GM12864 (cell line): ENCODE measurements at regions not wholly inside any gene's neighbourhood (a gene's known extent, or its start where the extent isn't known, plus 50 kb on each side); places are given as distances from the start of the nearest gene placed in this dataset.

ENCODE experiments used
- DNase-seq: peaks from one replicate; pipeline ENCODE4 v3.0.0-alpha.2; 2011; ENCODE audit warnings: low read depth
- H3K4me3 ChIP-seq: 2 replicates; pipeline ENCODE4 v1.5.1; 2011; ENCODE audit warnings: mild to moderate bottlenecking, low read depth, low read length, control low read depth
- TF ChIP-seq, protein P1 (sequence below): IDR thresholded peaks from 2 replicates; pipeline ENCODE4 v1.5.1; 2011; ENCODE audit warnings: low read depth, mild to moderate bottlenecking, moderate library complexity, low read length, control low read depth, inconsistent platforms; ENCODE audit errors: missing control alignments

DNA sequence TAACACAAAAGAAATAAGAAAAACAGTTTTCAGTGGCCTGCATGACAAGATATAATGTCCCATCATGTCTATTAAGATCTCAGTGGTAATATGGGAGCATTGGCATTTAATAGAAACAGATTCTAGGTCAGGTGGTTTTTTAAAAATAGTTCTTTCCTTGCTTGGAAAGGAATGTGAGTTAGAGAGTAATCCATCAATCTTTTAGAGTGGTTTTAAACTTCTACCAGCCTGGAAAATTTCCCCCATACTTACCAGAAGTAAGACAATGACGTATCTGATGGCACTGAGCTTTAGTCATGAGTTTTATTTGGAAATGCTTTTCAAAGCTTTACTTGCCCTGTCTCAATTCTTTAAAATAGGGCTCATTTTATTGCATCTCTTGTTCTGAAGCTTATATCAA is 441.7 kb upstream of the SMIM21 start:
- TF ChIP-seq, protein P1, sequence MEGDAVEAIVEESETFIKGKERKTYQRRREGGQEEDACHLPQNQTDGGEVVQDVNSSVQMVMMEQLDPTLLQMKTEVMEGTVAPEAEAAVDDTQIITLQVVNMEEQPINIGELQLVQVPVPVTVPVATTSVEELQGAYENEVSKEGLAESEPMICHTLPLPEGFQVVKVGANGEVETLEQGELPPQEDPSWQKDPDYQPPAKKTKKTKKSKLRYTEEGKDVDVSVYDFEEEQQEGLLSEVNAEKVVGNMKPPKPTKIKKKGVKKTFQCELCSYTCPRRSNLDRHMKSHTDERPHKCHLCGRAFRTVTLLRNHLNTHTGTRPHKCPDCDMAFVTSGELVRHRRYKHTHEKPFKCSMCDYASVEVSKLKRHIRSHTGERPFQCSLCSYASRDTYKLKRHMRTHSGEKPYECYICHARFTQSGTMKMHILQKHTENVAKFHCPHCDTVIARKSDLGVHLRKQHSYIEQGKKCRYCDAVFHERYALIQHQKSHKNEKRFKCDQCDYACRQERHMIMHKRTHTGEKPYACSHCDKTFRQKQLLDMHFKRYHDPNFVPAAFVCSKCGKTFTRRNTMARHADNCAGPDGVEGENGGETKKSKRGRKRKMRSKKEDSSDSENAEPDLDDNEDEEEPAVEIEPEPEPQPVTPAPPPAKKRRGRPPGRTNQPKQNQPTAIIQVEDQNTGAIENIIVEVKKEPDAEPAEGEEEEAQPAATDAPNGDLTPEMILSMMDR = no peak
- no peak for DNase-seq
- H3K4me3 ChIP-seq = no peak overlapping the region

DNA sequence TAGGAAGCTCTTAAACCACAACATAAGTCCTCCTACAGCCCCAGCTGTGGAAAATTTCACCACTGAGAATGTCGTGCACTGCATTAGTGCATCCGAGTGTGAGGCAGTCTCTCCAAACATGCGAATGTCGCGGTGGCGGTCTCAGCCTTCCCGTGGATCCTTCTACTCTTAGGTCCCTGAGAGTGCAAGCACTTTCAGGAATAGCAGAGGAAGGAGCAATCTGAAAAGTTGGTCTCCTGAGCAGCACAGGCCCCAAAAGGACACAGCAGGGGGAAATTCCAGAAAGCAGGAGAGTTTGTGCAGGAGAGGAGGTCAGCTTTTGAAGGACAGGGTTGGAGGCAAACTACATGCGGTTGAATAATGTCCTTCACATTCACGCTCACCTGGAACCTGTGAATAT is 440.5 kb upstream of the SMIM21 start:
- no peak overlapping the region for H3K4me3 ChIP-seq
- DNase-seq = no peak
- TF ChIP-seq, protein P1 = no peak

DNA sequence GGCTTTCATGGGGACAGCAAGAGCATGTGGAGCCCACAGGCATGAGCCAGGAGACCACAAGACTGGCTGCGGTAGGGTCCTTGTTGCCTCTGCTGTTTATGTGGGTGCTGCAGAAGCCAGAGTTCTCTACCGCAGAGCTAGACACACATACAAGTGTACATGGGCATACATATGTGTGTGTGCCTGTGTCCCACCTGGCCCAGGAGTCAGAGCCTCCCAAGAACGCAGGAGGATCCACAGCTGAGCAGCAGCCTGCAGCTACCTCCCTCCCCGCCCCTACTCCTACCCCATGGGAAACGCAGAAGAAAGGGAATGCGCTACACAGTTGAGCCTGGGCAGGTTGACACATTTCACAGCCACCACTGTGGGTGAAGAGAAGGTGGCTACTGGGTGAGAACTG is 438.1 kb upstream of the SMIM21 start:
- no peak for DNase-seq
- TF ChIP-seq, protein P1 = no peak
- no peak overlapping the region for H3K4me3 ChIP-seq

DNA sequence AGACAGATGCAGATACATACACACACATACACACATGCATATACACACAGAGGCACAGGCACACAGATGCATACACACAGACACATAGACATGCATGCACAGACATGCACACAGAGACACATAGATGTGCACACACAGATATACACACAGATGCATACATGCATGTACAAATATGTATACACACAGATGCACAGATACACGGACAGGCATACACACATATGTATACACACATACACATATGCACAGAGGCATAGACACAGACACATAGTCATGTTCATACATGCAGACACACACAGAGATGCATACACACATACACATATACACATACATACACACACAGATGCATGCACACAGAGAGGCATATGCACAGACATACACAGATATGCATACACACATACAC is 437.3 kb upstream of the SMIM21 start:
- no peak overlapping the region for H3K4me3 ChIP-seq
- TF ChIP-seq, protein P1 = no peak
- no peak for DNase-seq

DNA sequence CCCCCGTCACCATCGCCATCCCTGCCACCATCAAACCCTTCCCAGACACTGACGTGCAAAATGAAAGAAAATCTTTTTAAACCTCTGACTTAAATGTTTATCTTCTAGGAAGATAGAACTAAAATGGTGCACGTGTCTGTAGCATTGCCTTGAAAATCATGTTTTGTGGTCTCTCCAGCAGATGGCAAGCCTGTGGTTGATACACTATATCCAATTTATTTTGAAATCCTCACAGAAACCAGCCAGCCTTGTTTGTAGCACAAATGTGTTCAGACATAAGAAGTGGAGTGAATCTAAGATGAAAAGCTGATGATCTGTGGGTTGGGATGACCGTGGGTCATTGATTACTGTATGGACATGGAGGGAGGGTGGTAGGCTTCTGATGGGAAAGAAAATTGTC is 436.2 kb upstream of the SMIM21 start:
- no peak for DNase-seq
- no peak overlapping the region for H3K4me3 ChIP-seq
- TF ChIP-seq, protein P1 = no peak

DNA sequence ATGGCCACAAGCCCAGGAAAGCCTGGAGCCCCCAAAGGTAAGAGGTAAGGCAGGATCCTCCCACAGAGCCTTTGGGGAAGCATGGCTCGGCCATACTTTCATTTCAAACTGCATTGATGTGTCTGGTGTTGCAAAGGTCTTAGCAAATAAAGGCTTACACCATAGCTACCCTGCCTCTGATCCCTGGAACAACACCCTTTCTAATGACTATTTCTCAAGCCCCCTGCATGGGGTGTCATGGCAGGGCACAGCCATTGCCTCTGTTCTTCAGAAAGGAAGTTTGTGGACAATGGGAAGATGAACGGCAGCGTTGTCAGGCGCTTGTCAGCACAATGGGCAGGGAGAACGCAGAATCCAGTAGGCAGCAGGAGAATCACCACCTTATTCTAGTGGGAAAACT is 435.0 kb upstream of the SMIM21 start:
- TF ChIP-seq, protein P1 = no peak
- DNase-seq = no peak
- H3K4me3 ChIP-seq = no peak overlapping the region

DNA sequence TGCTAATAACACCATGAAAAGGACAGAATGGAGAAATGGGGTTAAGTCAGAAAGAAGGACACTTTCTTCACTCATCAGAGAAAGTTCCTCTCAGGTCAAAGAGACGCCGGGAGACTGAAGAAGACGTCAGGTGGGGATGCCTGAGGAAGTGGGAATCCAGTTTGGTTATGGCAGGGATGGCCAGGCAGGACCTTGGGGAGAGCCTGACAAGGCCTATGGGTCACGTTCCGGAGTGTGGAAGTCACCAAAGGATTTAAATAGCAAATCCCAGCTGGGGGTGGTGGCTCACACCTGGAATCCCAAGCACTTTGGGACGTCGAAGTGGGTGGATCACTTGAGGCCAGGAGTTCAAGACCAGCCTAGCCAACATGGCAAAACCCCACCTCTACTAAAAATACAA is 432.7 kb upstream of the SMIM21 start:
- no peak for DNase-seq
- TF ChIP-seq, protein P1 = no peak
- H3K4me3 ChIP-seq = no peak overlapping the region
